GM12878 (cell line): ENCODE measurements at regions not wholly inside any gene's neighbourhood (a gene's known extent, or its start where the extent isn't known, plus 50 kb on each side); places are given as distances from the start of the nearest gene placed in this dataset.

Source experiments
- ATAC-seq: fragments of 200-7000 bp; cut with Tn5 transposase; 3 replicates; pipeline ENCODE4 v1.9.1; 2020; ENCODE audit warnings: mild to moderate bottlenecking, moderate library complexity
- BruUV-seq: library from RNA; stranded (reverse); fragments of 400-500 nt; replicated peaks from 2 replicates; lab custom pipeline; 2021; lab: Mats Ljungman, UMichigan
- CTCF ChIA-PET: fragments of 300-600 bp; sonication (Branson Sonifier 250); formaldehyde crosslinking; extraction: SDS; loops from one replicate; lab custom pipeline; 2021; ENCODE audit warnings: inconsistent platforms; lab: Yijun Ruan, JAX
- POLR2A ChIA-PET: fragments of 350-600 bp; formaldehyde crosslinking; extraction: SDS; loops from one replicate; lab custom pipeline; 2021; ENCODE audit warnings: inconsistent platforms; lab: Charles Lee
- RAD21 ChIA-PET: fragments of 300-600 bp; sonication (Branson Sonifier 250); formaldehyde crosslinking; loops from one replicate; lab custom pipeline; 2023; ENCODE audit warnings: antibody characterized with exemption; ENCODE audit not compliant: unreplicated experiment; lab: Charles Lee
- SMC1A ChIA-PET: fragments of 300-600 bp; sonication (Branson Sonifier 250); formaldehyde crosslinking; loops from one replicate; lab custom pipeline; 2023; ENCODE audit not compliant: unreplicated experiment, uncharacterized antibody; lab: Charles Lee
- DNase-seq: peaks from one replicate; pipeline ENCODE4 v3.0.0-alpha.2; 2011; ENCODE audit warnings: low read depth, low spot score
- FAIRE-seq: peaks from 3 replicates; lab custom pipeline; 2011; peaks lifted over from hg19 to GRCh38; lab: Jason Lieb, UNC
- H2AFZ ChIP-seq: 2 replicates; pipeline ENCODE4 v1.6.0; 2011; ENCODE audit warnings: low read depth, low read length, control low read depth; ENCODE audit not compliant: control insufficient read depth
- H3K27ac ChIP-seq: 2 replicates; pipeline ENCODE4 v1.5.1; 2011; ENCODE audit warnings: control low read depth; ENCODE audit not compliant: control insufficient read depth, insufficient read depth
- H3K27me3 ChIP-seq, 2 experiments: replicated peaks in 1 of 2; 2 replicates each; pipeline versions ENCODE4 v1.6.0 to v1.6.1; 2011; ENCODE audit warnings: low read length in 1 of 2; ENCODE audit not compliant: control insufficient read depth in 2 of 2, insufficient read depth in 2 of 2
- H3K36me3 ChIP-seq, 2 experiments: 2 replicates each; pipeline ENCODE4 v1.5.1; 2011; ENCODE audit warnings: low read length in 1 of 2; ENCODE audit not compliant: control insufficient read depth in 2 of 2, insufficient read depth in 2 of 2
- H3K4me1 ChIP-seq: 2 replicates; pipeline ENCODE4 v1.6.1; 2011; ENCODE audit warnings: mild to moderate bottlenecking, low read length, moderate library complexity, mixed read lengths; ENCODE audit not compliant: control insufficient read depth, insufficient read depth
- H3K4me2 ChIP-seq: 2 replicates; pipeline ENCODE4 v1.6.0; 2011; ENCODE audit warnings: control low read depth; ENCODE audit not compliant: control insufficient read depth, insufficient read depth
- H3K4me3 ChIP-seq: fragments of 200-600 bp; sonication (generic); 2 replicates; pipeline ENCODE4 v1.5.1; 2016
- H3K79me2 ChIP-seq: 2 replicates; pipeline ENCODE4 v1.6.0; 2011; ENCODE audit warnings: low read length; ENCODE audit not compliant: control insufficient read depth, insufficient read depth
- H3K9ac ChIP-seq: 2 replicates; pipeline ENCODE4 v1.8.0; 2011; ENCODE audit warnings: low read length, control low read depth, mixed read lengths; ENCODE audit not compliant: control insufficient read depth, insufficient read depth
- H3K9me3 ChIP-seq: replicated peaks from 3 replicates; pipeline ENCODE4 v1.5.1; 2011; ENCODE audit warnings: mild to moderate bottlenecking, low read length; ENCODE audit not compliant: control insufficient read depth, insufficient read depth
- H4K20me1 ChIP-seq: 2 replicates; pipeline ENCODE4 v1.6.0; 2011; ENCODE audit not compliant: control insufficient read depth, insufficient read depth
- BACH1 ChIP-seq: fragments of 450-650 bp; IDR thresholded peaks from 2 replicates; pipeline ENCODE4 v1.6.1; 2017; ENCODE audit warnings: mild to moderate bottlenecking, borderline replicate concordance
- BHLHE40 ChIP-seq, 2 experiments: fragments of 450-650 bp in 1 of 2; IDR thresholded peaks; 2 replicates each; pipeline ENCODE4 v1.6.1; 2011 to 2017; ENCODE audit warnings: low read depth in 2 of 2, borderline replicate concordance in 1 of 2, improper control_type of control experiment in 1 of 2, low read length in 1 of 2, mild to moderate bottlenecking in 1 of 2
- E2F4 ChIP-seq: IDR thresholded peaks from 2 replicates; pipeline ENCODE4 v1.6.1; 2012; ENCODE audit warnings: low read depth, low read length, improper control_type of control experiment
- EP300 ChIP-seq, 2 experiments: fragments of 150-350 bp in 1 of 2; IDR thresholded peaks; 2 replicates each; pipeline ENCODE4 v1.6.1; 2011 to 2012; ENCODE audit warnings: low read depth in 2 of 2, low read length in 2 of 2, borderline replicate concordance in 1 of 2, improper control_type of control experiment in 1 of 2, inconsistent platforms in 1 of 2; ENCODE audit not compliant: control insufficient read depth in 1 of 2
- FOXK2 ChIP-seq: fragments of 450-650 bp; IDR thresholded peaks from 2 replicates; pipeline ENCODE4 v1.6.1; 2017; ENCODE audit warnings: mild to moderate bottlenecking, moderate library complexity
- HDAC2 ChIP-seq: fragments of 200-600 bp; sonication (generic); IDR thresholded peaks from 2 replicates; pipeline ENCODE4 v1.6.1; 2017
- IKZF1 ChIP-seq: fragments of 450-650 bp; conservative IDR thresholded peaks from 2 replicates; pipeline ENCODE4 v1.6.1; 2017; ENCODE audit warnings: antibody characterized with exemption, mild to moderate bottlenecking
- NBN ChIP-seq: fragments of 450-650 bp; IDR thresholded peaks from 2 replicates; pipeline ENCODE4 v1.6.1; 2016
- SMC3 ChIP-seq: IDR thresholded peaks from 2 replicates; pipeline ENCODE4 v1.6.1; 2011; ENCODE audit warnings: low read length, improper control_type of control experiment, borderline replicate concordance
- STAT1 ChIP-seq: fragments of 450-650 bp; conservative IDR thresholded peaks from 2 replicates; pipeline ENCODE4 v1.6.1; 2014; ENCODE audit warnings: antibody characterized with exemption, mild to moderate bottlenecking
- YY1 ChIP-seq: IDR thresholded peaks from 2 replicates; pipeline ENCODE4 v1.6.1; 2011; ENCODE audit warnings: low read depth, mild to moderate bottlenecking, low read length
- ZNF24 ChIP-seq: fragments of 450-650 bp; IDR thresholded peaks from 2 replicates; pipeline ENCODE4 v1.6.1; 2017; ENCODE audit warnings: antibody characterized with exemption, mild to moderate bottlenecking
- ZNF274 ChIP-seq: IDR thresholded peaks from one replicate; pipeline ENCODE4 v1.8.0; 2011; ENCODE audit not compliant: insufficient read length, insufficient read depth
- ZNF592 ChIP-seq: fragments of 450-650 bp; IDR thresholded peaks from 2 replicates; pipeline ENCODE4 v1.6.1; 2017; ENCODE audit warnings: mild to moderate bottlenecking, moderate library complexity
- WGBS: methylation state at CpG from one replicate; pipeline ENCODE4 v1.1.6; 2016; ENCODE audit warnings: low lambda C conversion rate; ENCODE audit not compliant: insufficient replicate concordance, insufficient coverage; ENCODE audit errors: missing lambda C conversion rate; 5-methylcytosine and 5-hydroxymethylcytosine counted together
- in situ Hi-C: fragments of 300-500 bp; cut with MboI; formaldehyde crosslinking; loops from 9 replicates; pipeline ENCODE4 v1.14.3; 2018; ENCODE audit warnings: mixed read lengths
- intact Hi-C: fragments of 100-400 bp; cut with micrococcal nuclease; formaldehyde crosslinking; loops from one replicate; pipeline ENCODE4 v1.14.2; 2022; ENCODE audit not compliant: unreplicated experiment
- TF ChIP-seq, protein P1 (sequence below): IDR thresholded peaks from 2 replicates; pipeline ENCODE4 v1.6.1; 2012; ENCODE audit warnings: low read depth, low read length, improper control_type of control experiment
- TF ChIP-seq, protein P2 (sequence below), 3 experiments: IDR thresholded peaks in 2 of 3; conservative IDR thresholded peaks in 1 of 3; 2 replicates each; pipeline ENCODE4 v1.5.1; 2011; ENCODE audit warnings: low read depth in 3 of 3, low read length in 3 of 3, mild to moderate bottlenecking in 3 of 3, control low read depth in 2 of 3, moderate library complexity in 2 of 3, inconsistent platforms in 1 of 3, mixed read lengths in 1 of 3; ENCODE audit not compliant: control insufficient read depth in 2 of 3, insufficient read depth in 1 of 3; ENCODE audit errors: extremely low read depth in 1 of 3

- POLR2A ChIA-PET: no interaction called here
- Histone ChIP-seq H4K20me1 (no peaks in the 10 kb centered on the region), H3K4me2 (no peak overlapping the region), H3K4me3 (no peak overlapping the region), H3K4me1 (no peaks in the 10 kb centered on the region), H3K9me3 (no peaks in the 10 kb centered on the region), H2AFZ (no peak overlapping the region), H3K27ac (no peak overlapping the region), H3K27me3 (no peaks in the 10 kb centered on the region), H3K36me3 (no peaks in the 10 kb centered on the region), H3K79me2 (no peaks in the 10 kb centered on the region), H3K9ac (no peak overlapping the region)
- no TSS peak for BruUV-seq
- ATAC-seq (peak; percentile 32), DNase-seq (no peak), FAIRE-seq (no peak)
- RAD21 ChIA-PET: interaction anchor here (1.0 to 2.8 kb wide), 11 partner anchors 10 to 621 kb away, joined by 3 to 18 read pairs (median 4); no protein-coding TSS in a partner anchor
- CTCF ChIA-PET: interaction anchor here (1.0 to 3.1 kb wide), 19 partner anchors 9 to 622 kb away, joined by 3 to 36 read pairs (median 5); no protein-coding TSS in a partner anchor
- SMC1A ChIA-PET: interaction anchor here (0.8 to 3.0 kb wide), 11 partner anchors 17 to 529 kb away, joined by 3 to 18 read pairs (median 4); no protein-coding TSS in a partner anchor
- 10% methylated on average over 3 of the region's 3 CpGs for WGBS
- intact Hi-C loops (loop anchor here (2.0 to 5.0 kb wide), 4 partner anchors 78 to 528 kb away; no protein-coding TSS in a partner anchor), in situ Hi-C loops (loop anchor here (10.0 kb wide), 1 partner anchor 55 kb away; no protein-coding TSS in a partner anchor)
- TF ChIP-seq ZNF274 (no peak), HDAC2 (no peak), EP300 (IDR thresholded peaks at IDR 0.05; ENCODE audit: borderline replicate concordance in 1 of 2, control insufficient read depth in 1 of 2, low read depth in 2 of 2, low read length in 2 of 2) (no peak), ZNF24 (no peak), NBN (no peak), STAT1 (no peak), SMC3 (peak; percentile 48; the same call in 1 of the 2 replicates), YY1 (0 out of 2 replicates have a peak, but pooled peaks have one; percentile 34), BACH1 (no peak), E2F4 (no peak), ZNF592 (no peak), IKZF1 (no peak), BHLHE40 (IDR thresholded peaks at IDR 0.05; ENCODE audit: borderline replicate concordance in 1 of 2, low read depth in 2 of 2, low read length in 1 of 2) (no peak), FOXK2 (no peak)
- TF ChIP-seq, protein P1, sequence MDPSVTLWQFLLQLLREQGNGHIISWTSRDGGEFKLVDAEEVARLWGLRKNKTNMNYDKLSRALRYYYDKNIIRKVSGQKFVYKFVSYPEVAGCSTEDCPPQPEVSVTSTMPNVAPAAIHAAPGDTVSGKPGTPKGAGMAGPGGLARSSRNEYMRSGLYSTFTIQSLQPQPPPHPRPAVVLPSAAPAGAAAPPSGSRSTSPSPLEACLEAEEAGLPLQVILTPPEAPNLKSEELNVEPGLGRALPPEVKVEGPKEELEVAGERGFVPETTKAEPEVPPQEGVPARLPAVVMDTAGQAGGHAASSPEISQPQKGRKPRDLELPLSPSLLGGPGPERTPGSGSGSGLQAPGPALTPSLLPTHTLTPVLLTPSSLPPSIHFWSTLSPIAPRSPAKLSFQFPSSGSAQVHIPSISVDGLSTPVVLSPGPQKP: no peak
- TF ChIP-seq, protein P2, sequence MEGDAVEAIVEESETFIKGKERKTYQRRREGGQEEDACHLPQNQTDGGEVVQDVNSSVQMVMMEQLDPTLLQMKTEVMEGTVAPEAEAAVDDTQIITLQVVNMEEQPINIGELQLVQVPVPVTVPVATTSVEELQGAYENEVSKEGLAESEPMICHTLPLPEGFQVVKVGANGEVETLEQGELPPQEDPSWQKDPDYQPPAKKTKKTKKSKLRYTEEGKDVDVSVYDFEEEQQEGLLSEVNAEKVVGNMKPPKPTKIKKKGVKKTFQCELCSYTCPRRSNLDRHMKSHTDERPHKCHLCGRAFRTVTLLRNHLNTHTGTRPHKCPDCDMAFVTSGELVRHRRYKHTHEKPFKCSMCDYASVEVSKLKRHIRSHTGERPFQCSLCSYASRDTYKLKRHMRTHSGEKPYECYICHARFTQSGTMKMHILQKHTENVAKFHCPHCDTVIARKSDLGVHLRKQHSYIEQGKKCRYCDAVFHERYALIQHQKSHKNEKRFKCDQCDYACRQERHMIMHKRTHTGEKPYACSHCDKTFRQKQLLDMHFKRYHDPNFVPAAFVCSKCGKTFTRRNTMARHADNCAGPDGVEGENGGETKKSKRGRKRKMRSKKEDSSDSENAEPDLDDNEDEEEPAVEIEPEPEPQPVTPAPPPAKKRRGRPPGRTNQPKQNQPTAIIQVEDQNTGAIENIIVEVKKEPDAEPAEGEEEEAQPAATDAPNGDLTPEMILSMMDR (IDR thresholded peaks at IDR 0.05 in 2 of 3, conservative IDR thresholded peaks at IDR 0.05 in 1 of 3; ENCODE audit: control insufficient read depth in 2 of 3, extremely low read depth in 1 of 3, insufficient read depth in 1 of 3, low read depth in 3 of 3, low read length in 3 of 3): peak; percentile 33 to 52 (median 34)
Observed at GRCh38 chrX:66110112-66110511, 53.9 kb upstream of the HEPH start.
